Ovary (tissue), 3 donors: ENCODE measurements at regions not wholly inside any gene's neighbourhood (a gene's known extent, or its start where the extent isn't known, plus 50 kb on each side); places are given as distances from the start of the nearest gene placed in this dataset.

Experiments
- POLR2A ChIP-seq: fragments of 450-650 bp; IDR thresholded peaks from one replicate; pipeline ENCODE4 v1.6.1; 2017; ENCODE audit warnings: antibody characterized with exemption, mild to moderate bottlenecking, moderate library complexity
- TF ChIP-seq, protein P1 (sequence below), 3 donors: fragments of 450-650 bp in 2 of 3; fragments of 200-600 bp in 1 of 3; IDR thresholded peaks; one replicate each; pipeline versions ENCODE4 v1.5.1 to v1.8.0; 2016 to 2022; ENCODE audit warnings: antibody characterized with exemption in 3 of 3, mild to moderate bottlenecking in 1 of 3
- donor health status: DM: no; HTN: no; CAD: no.

DNA sequence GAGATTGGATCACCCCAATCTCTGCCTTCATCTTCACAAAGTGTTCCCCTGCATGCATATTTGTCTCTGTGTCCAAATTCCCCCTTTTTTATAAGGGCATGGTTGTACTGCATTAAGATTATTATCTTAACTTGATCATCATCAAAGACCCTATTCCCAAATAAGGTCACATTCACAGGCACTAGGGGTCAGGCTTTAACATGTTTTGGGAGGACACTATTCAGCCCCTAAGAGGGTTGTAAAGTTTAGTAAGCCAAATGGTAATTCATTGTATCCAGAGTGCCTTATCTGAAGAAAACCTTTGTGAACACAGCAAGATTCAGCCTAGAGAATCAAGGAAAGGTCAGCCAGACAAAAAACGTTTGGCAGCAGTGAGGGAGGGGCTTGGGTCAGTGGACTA, 317.6 kb upstream of the PLD5 start:
- TF ChIP-seq, protein P1, sequence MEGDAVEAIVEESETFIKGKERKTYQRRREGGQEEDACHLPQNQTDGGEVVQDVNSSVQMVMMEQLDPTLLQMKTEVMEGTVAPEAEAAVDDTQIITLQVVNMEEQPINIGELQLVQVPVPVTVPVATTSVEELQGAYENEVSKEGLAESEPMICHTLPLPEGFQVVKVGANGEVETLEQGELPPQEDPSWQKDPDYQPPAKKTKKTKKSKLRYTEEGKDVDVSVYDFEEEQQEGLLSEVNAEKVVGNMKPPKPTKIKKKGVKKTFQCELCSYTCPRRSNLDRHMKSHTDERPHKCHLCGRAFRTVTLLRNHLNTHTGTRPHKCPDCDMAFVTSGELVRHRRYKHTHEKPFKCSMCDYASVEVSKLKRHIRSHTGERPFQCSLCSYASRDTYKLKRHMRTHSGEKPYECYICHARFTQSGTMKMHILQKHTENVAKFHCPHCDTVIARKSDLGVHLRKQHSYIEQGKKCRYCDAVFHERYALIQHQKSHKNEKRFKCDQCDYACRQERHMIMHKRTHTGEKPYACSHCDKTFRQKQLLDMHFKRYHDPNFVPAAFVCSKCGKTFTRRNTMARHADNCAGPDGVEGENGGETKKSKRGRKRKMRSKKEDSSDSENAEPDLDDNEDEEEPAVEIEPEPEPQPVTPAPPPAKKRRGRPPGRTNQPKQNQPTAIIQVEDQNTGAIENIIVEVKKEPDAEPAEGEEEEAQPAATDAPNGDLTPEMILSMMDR (IDR thresholded peaks at IDR 0.05): no peak
- no peak for TF ChIP-seq POLR2A
